Neural progenitor cell (in vitro differentiated cells): ENCODE measurements at regions not wholly inside any gene's neighbourhood (a gene's known extent, or its start where the extent isn't known, plus 50 kb on each side); places are given as distances from the start of the nearest gene placed in this dataset.

Experiments
- CTCF ChIP-seq: fragments of 200-600 bp; sonication (generic); IDR thresholded peaks from 2 replicates; pipeline ENCODE4 v1.5.1; 2017; ENCODE audit warnings: antibody characterized with exemption, mild to moderate bottlenecking
- EZH2 ChIP-seq: fragments of 200-600 bp; sonication (generic); IDR thresholded peaks from 2 replicates; pipeline ENCODE4 v1.6.1; 2017; ENCODE audit warnings: antibody characterized with exemption, mild to moderate bottlenecking, moderate library complexity
- EZH2phosphoT487 ChIP-seq: fragments of 200-600 bp; sonication (generic); IDR thresholded peaks from 2 replicates; pipeline ENCODE4 v1.6.1; 2017; ENCODE audit warnings: antibody characterized with exemption

- TF ChIP-seq EZH2phosphoT487 (no peak), CTCF (peak; percentile 14), EZH2 (no peak)
These were observed 825.0 kb upstream of the CHORDC1 start for GRCh38 chr11:91047882-91048281.
